Kidney glomerular epithelial cell (primary cell): ENCODE measurements at regions not wholly inside any gene's neighbourhood (a gene's known extent, or its start where the extent isn't known, plus 50 kb on each side); places are given as distances from the start of the nearest gene placed in this dataset.
"Not testable (repeated sequence)": the region's sequence is repeated elsewhere in the genome, so short reads cannot be mapped to it uniquely, and the experiment has no call there.

Source experiments
- DNase-seq: peaks from one replicate; lab custom pipeline; 2025; lab: John Stamatoyannopoulos, UW

DNA sequence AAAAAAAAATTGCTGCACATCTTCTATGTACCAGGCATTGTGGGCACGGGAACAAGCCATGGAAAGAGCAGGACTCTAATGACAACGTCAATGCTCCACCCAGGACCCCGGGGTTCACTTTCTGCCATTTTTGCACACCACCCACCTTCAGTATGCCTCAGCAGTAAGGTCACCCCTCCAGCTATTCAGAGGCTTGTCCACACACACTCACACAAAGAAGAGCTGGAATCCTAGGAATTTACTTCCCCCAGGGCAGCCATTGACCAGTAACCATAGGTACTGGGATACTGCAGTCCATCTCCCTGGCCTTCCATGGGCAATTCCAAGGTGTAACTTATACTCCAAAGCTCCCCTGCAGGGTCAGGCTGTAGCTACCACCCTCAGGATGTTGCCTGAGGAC, 170.8 kb downstream of the SUCLG1 start:
- DNase-seq, result no peak

DNA sequence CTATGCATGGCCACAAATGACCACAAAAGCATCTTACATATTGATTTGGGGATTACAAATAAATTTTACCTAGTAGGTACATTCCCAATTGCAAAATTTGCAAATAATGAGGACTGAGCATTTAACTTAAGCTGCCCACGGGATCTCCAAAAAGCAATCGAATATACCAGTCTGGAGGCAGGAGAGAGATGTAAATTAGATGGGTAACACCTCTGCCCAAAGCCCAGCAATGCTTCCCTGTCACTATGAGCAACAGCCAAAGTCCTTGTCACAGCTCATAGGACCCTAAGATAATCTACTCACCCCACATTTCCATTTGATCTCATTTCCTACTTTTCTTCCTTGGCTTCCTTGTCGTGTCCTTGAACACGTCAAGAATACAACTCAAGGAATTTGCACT, 172.2 kb downstream of the SUCLG1 start:
- DNase-seq, result no peak

DNA sequence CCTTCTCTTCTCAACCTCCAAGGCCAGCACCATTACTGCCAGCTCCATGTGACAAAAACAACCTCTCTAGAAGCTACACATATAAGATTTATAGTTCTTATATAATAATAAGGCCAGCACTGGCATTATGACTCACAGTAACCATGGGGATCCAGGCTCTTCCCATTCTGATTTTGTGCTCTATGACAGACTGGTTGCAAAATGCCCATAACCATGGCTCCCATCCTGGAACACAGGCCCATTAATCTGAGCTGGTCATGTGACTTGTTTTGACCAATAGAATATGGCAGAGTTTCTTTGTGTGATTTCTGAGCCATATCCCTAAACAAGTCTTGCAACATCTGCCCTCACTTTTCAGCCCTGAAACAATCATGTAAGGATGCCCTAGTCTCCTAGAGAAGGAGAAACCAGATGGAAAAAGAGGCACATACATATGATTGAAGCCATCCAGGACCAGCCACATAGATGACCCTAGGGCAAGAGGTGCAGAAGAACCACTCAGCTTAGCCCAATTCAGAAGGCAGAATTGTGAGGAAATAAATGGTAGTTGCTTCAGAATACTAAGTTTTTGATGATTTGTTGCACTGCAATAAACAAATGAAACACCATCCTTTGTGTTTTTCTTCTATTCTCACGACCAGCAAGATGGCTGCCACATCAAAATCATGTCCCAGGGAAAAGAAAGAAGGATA, 173.9 kb downstream of the SUCLG1 start:
- no peak for DNase-seq

DNA sequence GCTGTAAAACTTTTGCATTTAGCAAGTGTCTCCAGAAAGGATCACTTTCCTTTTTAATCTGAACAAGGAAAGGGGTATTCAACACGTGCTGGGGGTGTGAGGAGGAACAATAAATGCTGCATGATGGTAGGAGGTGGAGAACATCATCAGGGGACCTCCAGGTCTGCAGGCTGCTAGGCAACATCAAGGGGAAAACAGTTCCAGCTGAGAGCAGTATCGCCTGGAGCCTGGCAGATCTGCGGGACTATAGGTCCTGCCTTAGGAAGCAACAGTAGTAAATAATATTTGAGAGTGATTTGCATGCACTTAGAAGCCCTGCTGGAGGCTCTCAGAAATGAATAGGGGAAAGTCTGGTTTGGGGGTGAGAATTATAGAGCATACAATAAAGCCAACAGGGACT, 175.6 kb downstream of the SUCLG1 start:
- no peak for DNase-seq

DNA sequence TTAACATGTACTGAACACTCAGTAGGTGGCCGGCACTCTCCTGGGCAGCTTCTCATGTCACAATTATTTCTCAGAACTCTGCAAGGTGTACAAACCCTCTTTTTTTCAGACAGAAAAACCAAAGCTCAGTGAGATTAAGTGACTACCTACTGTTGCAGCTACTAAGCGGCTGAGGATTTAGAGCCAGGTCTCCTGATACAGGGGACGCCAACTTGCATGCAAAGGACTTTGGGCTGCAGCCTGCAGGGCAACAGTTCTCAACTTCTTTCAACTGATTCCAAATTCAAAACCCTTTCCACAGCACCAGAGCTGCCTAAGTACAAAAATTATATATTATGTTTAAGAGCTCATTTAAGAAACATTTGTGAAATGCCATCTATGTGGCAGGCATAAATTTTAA, 177.6 kb downstream of the SUCLG1 start:
- no peak for DNase-seq

DNA sequence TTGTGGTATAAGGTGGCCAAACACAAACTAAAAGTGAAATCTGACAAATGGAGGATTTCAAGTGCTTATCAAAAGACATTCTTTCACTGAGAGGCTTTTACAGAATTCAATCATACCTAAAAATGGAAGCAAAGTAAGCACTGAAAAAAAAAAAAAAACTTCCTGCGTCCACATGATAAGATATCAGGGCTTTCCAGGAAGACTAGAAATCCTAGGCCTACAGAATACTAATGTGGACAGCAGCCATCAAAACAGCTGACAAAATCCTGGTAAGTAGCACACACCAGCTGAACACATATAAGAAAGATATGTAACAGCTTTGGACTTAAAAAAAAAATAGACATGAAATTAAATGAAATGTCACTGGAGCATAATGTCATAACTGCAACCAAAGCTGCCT, 178.2 kb downstream of the SUCLG1 start:
- DNase-seq, result no peak

DNA sequence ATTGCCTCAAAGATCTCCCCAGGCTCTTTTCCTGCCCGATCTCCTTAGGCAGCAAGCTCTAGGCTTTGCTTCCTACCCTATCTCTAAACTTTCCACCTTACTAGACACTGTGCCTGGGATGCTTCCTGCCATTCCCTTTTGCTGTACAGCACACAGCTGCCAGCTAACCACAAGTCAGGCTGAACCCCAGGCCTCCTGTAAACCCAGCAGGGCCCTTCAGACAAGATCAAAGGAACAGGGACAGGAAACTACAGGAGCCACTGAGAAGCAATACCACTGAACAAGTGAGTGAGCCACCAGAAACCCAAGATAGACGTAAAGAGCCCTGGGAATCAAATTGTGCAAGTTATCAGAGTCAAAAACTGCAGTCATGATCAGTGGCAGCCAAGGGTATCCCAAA, 180.7 kb downstream of the SUCLG1 start:
- DNase-seq, result no peak

DNA sequence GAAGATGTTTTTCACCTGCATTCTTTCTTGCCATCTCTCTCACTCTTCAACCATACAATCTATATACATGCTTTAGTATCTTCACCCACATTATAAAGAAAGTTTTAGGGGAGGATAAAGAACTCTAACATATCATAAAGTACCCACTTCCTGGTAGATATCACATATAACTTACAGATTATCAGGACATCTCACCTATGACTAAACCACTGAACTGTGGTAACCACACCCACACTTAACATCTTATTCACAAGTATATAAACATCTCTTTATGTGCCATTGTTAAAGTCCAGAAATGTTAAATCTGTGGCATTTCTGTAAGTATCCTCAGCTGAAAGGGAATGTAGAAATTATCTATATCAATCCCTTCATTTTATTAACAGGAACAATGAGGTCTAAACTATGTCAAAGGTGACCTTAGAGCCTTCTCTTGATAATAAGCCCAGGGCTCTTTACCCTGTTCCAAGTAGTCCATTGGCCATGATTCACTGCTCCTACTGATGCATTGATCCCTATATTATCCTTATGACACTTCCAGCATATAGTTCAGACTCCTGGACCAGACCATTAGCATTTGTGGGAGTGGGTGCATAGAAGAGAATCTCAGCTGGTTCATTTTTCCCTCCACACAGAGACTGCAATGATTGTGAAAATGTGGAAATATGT, 182.4 kb downstream of the SUCLG1 start:
- no peak for DNase-seq

DNA sequence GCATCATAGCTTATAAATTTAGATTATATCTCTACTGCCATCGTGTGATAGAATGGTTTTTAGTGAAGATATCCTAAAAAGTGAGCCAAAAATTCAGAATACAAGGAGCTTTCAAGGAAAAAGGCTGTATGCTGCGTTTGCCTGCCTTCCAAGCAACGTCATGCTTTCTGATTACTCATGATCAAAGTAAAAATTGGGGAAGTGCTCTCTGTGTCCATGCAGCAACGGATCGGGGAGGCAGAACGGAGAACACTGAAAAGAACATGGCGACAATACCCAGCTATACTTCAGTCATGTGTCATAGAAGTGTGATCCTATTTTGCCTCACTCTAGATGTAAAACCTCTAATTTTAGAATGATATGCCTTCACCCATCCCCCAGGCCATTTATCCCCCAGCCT, 185.7 kb downstream of the SUCLG1 start:
- no peak for DNase-seq

DNA sequence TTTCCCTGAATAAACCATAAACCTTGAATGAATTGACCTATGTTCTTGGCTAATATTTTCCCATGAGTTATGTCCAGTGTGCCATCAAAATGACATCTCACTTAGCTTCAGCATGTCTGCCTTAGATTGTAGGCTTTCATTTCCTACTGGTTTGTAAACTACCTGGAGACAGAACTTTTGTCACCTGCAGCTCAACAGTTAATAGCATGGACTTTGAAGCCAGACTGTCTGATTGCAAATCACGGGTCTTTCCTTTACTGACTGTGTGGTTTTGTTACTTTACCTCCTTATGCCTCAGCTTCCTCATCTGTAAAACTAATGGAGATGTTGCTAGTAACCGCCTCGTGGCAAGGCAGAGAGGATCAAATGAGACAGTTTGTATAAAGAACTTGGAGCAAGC, 187.1 kb downstream of the SUCLG1 start:
- DNase-seq, result no peak

DNA sequence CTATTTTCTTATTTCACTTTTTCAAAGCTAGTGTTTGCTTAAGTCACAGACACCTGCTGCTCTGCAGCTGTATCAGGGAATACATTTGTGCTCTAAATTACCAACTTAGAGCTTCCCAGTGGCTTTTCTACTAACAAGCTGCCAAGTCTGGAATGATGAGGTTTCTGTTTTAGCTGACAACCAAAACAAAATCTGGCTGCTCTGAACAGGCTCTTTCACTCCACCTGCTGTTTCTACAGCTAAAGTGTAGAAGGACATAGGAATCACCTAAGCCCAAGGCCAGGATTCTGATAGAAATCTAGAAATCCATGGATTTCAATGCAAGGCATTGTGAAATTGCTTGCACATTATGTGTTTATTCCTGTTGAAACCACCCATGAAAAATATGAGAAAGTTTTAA, 201.2 kb downstream of the SUCLG1 start:
- no peak for DNase-seq

DNA sequence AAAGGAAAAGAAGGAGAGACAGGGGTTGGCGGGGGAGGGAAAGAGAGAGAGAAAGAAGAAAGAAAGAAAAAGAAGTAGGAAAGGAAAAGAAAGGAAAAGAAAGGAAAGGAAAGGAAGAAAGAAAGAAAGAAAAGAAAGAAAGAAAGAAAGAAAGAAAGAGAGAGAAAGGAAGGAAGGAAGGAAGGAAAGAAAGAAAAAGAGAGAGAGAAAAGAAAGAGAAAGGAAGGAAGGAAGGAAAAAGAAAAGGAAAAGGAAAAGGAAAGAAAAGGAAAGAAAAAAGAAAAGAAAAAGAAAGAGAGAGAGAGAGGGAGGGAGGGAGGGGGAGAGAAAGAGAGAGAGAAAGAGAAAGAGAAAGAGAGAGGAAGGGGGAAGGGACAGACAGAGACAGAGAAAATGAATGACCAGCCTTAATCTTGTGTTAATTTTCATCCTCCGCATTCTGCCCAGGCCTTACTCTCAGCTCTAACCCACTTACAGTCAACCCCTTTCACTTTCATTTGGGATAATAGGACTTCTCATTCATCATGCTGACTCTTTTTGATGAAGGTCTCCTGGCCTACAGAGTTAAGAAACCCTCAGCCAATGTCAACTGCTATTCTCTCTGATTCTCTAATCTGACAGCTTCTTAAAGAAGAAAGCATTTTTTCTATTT, 207.3 kb downstream of the SUCLG1 start:
- DNase-seq, result no peak

DNA sequence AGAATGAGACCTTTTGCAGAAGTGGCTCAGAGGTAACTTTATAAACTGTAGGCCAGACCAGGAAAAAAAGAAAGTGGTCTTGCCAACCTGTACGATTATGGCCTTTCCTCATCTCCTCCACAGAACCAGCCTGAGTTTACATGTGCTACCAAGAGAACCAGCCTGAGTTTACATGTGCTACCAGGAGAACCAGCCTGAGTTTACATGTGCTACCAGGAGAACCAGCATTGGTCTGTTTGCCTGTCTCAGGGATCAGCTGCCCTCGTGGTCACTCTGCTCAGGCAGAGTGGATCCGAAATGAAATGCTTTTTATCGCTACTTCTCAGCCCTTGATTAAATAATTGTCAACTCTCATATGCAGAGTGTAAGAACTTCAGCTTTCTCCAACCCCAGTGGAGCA, 209.9 kb downstream of the SUCLG1 start:
- DNase-seq, result no peak

DNA sequence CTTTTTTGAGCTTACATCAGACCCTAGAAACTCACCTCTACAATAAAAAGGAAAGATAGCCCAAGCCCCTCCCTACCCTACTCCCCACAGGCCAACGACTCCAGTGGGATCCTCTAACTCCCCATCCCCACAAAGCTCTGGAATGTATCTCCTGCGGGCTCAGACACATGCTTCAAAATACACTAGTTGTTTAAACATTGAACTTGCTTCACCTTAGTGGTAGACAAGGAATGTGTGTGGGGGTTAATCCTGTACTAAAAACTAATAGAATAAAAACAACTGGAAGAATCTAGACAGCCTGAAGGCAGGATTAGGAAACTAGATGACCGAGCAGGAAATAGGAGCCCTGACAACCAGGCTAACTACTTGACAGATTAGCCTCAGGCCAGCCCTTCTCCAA, 211.5 kb downstream of the SUCLG1 start:
- DNase-seq, result peak; percentile 40

DNA sequence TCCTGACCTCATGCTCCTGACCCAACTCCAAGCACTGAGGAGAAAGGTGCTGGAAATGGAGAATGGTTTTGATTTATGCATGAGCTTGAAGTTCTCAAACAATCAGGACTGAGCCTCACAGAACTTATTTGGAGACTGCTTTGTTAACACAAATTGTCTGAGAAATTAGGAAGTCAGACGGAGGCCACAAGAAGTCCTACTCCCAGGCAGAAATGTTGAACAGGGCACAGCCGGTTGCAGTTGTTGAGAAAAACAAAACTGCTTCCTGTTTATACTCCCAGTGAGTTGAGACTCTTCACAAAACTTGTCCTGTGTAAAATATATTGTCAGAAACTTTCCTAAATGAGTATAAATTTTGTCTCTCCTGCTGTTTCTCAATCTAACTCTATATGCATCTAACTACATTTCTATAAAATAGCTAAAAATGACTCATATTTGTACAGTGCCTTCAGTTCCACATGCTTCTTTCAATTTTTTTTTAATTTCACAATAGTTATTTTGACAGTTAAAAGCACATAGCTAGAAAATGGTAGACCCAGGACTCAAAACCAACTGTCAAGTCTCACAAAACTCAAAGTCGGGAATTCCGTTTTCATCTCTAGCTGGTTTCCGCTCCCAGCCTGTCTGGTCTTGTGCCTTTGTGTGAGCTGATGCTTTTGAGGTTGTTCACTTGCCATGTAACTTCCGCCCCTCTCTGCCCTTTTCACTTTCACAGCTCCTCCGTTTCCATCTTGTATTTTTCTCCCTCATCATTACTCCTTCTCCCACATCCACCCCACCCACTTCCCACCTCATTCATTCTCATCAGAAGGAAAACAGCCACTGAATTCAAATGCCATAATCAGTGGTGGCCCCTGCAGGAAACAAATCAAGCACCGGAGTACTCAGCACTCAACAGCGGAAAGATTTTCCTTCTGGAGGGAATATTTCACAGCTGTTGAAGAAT, 215.0 kb downstream of the SUCLG1 start:
- no peak for DNase-seq

DNA sequence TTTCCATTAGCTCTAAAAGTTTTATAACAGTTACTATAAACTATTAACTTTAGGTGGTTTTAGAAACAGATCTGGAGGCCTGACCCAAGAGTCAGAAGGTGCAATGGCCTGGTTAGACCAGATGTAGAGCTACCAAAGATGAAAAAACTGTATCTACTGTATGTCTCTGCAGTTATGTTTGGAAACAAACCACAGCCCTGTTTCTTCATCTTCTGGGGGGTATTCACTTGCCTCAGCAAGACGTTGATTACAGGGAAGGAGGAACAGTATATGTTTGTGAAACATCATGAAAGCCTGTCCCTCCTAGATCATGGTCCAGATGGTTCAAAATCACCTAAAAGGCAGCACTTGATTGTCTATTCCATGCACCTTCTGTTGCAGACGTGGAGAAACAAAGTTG, 220.2 kb downstream of the SUCLG1 start:
- DNase-seq, result no peak

DNA sequence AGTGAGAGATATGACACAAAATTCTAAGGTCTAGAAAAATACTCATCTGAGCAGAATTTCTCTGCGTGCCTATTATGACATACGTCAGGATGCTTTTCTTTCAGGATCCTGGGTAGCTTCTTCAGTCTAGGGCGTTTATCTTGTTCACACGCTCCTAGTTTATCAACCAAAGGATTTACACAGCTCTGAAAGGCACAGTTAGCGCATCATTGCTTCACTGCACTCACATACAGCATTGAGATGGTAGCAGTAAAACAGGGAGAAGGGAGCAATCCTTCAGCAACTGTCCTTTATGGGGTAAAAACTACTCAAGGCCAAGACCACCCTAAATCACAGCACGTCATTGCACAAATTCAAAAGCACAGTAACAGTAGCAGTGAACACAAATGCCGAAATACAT, 222.8 kb downstream of the SUCLG1 start:
- no peak for DNase-seq

DNA sequence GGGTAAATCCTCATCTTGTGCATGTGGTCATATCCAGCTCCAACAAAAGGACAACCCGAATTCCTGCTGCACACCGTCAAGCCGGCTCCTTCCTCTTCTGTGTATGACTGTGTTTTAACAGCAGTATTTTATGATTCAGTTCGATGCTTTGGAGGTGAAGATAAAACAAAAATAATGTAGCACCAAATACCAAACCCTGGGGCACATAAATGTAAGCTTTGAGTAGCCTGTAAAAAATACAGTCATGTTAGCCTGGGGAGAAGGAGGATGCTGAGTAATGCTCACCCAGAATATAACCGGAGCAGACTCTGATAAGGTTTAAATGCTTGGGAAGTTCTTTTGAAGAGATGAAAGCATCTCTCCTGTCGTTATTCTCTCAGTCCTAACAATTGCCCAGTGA, 225.0 kb downstream of the SUCLG1 start:
- no peak for DNase-seq

DNA sequence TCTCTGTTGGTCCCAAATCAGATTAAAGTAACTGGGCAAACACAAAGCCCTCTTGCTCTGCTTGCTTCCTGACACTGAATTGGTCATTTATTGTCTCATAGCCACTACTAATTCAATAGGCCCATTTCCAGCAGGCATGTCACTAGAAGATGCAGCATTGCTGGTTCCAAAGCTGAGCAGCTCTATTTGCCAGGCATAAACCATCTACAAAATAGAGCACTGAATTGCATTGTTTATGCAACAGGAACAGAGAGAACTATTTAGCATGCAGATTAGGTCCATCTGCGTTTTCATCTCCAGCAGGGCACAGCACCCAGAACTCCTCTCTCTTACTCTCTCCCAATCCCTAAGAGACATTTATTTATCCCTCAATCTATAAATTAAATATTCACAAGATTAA, 227.6 kb downstream of the SUCLG1 start:
- no peak for DNase-seq

DNA sequence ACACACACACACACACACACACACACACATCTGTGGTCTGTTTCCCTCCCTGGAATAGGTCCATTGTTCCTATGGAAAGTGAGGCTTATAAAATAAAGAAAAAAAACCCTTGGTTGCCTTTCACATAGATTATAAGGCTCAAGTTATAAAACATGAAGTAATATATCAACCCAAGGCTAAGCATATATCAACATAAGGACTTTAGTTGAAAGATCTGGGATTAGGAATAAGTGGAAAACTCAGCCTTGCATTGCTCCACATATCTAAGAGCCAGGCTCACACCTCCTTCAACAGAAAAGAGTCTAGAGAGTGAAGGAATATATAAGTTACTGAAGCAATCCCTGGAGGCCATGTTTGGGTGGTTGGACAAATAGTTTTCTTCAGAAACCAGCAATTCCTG, 235.0 kb downstream of the SUCLG1 start:
- DNase-seq, result no peak

DNA sequence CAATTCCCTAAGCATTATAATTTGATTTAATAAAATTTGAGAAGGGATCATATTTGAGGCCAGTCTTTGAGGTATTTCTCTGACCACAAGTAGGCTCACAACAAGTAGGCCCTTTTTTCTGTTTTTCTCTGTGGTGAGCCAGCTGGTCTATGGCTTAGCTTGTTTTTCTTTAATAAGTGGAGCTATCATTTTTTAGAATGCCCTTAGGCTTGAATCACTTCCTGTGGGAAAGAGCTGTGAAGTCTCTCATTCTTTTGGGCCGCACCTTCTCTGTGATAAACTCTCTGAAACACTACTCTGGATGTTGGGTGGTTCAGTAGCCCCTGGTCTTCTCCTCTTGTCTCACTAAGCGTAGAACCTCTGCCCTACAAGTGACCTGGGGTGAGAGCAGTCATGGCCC, 235.9 kb downstream of the SUCLG1 start:
- no peak for DNase-seq

DNA sequence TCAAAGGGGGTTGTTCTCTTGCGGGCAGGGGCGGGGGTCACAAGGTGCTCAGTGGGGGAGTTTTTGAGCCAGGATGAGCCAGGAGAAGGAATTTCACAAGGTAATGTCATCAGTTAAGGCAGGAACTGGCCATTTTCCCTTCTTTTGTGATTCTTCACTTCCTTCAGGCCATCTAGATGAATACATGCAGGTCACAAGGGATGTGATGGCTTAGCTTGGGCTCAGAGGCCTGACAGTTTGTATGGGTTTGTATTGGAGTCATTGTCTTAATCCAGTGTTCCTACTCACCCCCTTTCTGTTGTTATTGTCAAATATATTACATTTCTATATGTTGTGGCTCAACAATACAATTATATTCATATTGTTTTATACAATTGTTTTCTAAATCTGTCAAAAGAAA, 238.0 kb downstream of the SUCLG1 start:
- not testable (repeated sequence) for DNase-seq

DNA sequence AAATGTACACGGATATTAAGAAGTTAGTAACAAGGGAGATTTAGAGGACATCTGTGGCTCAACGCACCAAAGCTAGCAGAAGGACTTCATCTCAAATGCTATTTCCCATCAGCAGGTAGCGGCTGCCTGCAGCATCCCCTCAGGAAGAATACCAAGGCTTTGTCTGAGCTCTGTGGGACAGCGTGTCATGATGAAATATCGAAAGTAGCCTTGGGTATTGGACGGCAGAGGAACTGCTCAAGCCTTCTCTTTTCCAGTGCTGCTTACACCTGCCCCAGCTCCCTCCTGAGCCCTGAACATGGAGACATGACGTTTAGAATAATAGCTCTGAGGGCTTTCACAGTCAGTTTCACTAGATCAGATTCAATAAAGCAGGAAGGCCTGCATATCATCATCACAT, 241.6 kb downstream of the SUCLG1 start:
- no peak for DNase-seq
